HG02938 (cell line): ENCODE measurements at regions not wholly inside any gene's neighbourhood (a gene's known extent, or its start where the extent isn't known, plus 50 kb on each side); places are given as distances from the start of the nearest gene placed in this dataset.

Experiments used
- ATAC-seq: cut with Tn5 transposase; IDR thresholded peaks from one replicate; pipeline ENCODE4 v1.9.1; 2021; ENCODE audit warnings: mild to moderate bottlenecking, moderate library complexity; ENCODE audit not compliant: unreplicated experiment

DNA sequence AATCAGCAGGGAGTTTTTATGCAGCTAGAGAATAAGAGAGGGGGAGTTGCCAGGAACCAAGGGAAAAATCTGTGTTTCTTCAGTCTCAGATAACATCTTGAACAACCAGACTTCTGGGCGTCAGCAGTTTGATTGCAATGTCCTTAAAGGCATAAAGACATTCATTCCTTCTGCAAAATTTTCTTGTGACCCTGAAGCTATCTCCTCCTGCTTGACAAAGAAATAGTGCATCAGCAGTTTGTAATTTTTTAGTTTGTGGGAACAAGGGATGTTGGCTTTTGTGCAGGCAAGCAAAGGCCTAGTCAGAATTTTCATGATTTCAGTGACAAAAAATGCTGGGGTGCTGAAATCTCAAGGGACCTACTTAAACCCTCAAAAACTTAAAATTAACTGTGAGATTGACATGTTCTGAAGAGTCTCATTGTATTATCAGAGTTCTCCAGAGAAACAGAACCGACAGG lies 125.8 kb upstream of the UNC5C start:
- ATAC-seq: no peak

DNA sequence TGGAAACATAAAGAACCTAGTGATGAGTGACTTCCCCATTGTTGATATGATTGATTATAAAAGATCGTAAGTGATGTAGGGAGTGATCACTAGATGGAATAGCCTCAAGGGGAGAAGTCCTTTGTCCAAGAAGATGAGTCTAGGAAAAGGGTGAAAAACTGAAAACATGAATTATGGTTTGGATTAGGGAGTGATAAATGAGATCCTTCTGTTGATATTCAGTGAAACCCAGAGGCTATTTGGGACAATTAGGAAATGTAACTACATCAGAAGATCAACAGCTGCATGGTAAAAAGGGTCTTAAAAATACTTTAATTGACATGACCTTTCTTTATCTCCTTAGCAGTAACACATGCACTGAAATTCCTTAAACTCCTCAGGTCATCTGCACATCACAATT lies 124.0 kb upstream of the UNC5C start:
- ATAC-seq: no peak

DNA sequence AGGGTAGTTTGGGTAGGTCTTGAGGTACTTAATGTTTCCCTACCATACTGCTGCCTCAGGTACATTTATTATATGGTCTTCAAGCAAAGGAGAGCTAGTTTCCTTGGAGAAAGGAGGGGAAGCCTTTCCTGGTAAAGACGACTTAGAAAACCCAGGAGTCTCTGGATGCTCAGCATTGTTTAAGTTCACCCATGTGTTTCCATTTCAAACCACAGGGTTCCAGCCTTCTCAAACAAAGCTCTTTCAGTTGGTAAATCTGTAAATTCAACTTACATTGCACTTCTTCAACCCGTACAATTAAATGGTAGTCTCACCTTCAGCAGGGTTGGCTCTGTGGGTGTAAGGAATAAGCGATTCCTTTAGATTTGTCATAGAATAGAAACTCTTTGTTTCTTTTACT lies 111.9 kb upstream of the UNC5C start:
- ATAC-seq: no peak

DNA sequence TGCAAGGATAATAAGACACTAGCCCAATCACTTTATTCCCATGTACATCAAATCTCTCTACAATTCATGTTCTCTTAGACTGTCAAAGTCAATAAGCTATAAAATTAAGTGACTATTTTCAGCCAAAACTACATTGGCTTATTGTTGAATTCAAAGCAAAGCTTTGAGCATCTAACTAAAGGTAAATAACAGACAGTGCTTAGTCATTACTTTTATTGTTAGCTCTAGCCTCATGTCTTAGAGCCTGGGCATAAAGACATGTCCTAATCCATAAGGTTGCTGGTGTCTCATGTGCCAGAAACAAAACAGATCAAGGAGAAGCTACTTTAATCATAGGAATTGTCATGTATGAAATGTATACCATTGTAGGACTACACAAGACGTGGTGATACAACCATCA lies 103.1 kb upstream of the UNC5C start:
- ATAC-seq: no peak

DNA sequence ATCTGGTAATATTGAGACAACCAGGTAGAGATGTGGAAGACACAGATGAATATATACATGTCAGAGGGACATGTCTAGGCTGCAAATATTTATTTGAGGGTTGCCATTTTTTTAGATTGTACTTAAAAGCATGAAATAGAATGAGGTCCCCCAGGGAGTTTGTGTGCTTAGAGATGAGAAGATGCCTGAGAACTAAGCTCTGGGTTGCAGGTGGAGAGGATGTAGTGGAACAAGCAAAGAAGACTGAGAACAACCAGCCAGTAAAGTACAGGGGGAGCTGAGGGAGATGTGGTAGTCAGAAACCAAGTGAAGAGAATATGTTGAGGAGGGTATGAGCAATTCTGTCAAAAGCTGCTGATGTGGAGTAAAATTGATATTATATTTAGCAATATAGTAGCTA lies 95.6 kb upstream of the UNC5C start:
- no peak for ATAC-seq

DNA sequence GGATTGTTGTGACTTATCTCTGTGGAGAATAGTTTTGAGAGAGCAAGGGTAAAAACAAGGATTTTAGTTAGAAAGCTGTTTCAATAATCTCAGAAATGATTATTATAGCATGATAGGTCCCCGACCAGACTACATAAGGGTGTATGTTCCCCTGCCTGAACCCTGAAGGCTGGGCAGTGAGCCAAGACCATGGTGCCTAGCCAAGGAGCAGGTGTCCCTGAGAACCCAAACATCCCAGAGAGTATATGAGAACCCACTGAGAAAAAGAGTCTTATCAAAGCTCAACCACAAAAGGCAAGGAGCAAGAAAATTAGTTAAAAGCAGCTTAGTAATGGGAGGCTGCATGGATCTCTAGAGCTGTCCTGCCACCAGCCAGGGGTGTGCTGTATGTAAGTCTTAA lies 94.9 kb upstream of the UNC5C start:
- no peak for ATAC-seq

DNA sequence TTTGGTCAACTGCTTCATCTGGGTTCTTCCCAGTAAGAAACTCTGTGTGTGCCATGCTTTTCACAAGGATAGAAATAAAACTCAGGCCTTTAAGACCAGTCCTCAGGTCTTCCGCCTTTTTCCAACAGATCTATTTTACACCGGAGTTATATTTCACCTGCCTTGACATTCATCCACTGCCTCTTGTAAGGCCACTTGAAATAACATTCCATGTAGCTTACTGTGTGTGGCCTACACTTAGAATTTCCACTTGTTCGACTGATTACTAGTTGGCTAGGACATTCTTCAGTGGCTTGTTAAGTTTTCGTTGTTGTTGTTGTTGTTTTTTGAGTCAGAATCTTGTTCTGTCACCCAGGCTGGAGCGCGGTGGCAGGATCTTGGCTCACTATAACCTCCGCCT lies 92.8 kb upstream of the UNC5C start:
- ATAC-seq: no peak

DNA sequence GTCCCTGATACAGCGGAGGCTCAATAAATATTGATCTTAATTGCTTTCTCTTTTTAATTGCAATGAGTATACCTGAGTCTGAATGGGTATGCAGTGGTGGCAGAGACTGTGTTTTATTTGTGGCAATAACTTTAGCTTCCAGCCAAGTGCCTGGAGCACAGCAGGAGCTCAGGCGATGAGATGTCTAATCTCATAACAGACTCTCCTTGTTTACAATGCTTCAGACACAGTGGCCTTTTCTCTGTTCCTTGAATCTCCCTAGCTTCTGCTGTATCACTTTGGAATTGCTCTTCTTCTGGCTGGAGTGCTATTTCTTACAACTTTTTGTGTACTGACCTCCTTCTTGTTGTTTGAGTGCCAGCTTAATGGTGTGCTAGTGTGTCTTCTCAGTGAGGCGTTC lies 91.5 kb upstream of the UNC5C start:
- no peak for ATAC-seq

DNA sequence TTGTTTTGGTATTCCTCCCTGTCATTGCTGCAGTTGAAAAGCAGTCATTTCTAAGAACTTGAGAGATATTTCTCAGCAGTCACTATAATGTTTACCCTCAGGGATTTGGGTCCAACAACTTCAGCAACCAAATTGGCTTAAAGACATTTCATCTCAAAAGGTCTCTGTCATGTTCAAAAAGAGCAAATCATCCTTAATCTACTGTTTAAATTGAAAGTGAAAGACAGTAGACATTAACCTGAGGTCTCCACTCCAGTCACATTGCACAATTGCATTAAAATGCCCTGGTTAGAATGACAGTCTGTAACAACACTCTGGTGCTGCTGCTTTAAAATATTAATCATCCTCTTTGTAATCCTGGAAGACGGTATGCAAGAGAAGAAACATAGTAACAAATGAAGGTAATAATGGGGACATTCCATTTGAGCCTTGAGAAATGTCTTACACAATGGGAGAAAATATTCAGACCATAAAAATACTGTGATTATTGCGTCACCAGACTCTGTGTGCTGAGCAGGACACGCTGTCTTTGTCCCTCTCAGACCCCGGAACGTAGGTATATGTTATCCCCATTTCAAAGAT lies 90.2 kb upstream of the UNC5C start:
- ATAC-seq: no peak

DNA sequence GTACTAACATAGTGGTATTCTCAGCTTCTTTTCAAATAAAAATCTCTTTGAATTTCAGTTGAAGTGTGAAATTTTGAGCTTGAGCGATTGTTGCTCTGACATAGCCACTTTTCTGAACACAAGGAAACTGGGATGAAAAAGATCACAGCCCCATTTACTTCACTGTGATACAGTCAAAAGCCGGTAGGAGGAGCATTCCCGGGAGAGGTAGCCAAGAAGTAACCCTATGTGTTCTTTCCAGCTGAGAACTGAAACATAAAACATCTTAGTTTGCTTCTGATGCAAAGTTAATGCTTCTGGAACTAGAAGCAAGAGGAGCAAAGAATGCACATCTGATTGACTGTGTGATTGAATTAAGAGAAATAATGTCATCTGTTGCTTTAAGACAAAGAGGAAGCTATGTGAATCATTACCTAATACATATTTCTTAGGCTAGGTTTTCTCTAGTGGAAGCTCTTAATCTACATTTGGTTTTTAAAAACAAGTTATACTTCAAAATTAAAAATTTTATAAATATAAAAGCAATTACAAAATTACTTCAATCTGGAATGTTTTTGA lies 88.3 kb upstream of the UNC5C start:
- no peak for ATAC-seq

DNA sequence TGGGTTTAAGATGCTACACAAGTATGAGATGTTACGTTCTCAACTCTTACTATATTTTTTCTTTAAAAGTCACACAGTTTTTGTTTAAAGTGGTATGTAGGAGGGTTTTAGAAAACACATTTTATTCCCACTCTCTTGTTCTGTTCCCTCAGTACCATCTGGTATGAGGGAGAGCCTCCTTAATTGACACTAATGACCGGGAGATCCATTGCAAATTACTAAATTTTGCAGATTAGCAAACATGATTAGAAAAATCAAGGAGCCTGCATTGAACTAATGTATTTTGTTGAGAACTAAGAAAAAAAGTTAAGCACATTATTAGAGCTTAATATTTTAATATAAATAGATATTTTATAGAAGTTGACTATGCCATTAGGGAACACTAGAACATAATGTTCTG lies 87.3 kb upstream of the UNC5C start:
- ATAC-seq: no peak

DNA sequence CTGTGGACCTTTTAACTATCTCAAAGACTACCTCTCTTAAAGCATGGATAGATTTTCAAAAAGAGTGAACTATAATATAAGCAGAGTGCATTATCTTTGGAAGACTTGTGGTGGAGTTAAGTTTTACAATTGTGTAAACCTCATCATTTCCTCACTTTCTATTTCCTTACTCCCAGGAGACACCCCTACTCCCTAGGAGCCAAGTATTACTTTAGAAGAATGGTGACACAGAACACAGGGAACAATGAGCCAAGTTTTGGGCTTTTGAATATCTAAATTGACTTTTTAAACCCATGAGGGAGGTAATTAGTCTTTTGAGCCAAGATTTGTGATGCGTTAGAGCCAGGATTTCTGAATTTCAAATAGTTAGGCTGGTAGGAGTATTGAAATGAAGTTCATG lies 78.9 kb upstream of the UNC5C start:
- ATAC-seq: no peak

DNA sequence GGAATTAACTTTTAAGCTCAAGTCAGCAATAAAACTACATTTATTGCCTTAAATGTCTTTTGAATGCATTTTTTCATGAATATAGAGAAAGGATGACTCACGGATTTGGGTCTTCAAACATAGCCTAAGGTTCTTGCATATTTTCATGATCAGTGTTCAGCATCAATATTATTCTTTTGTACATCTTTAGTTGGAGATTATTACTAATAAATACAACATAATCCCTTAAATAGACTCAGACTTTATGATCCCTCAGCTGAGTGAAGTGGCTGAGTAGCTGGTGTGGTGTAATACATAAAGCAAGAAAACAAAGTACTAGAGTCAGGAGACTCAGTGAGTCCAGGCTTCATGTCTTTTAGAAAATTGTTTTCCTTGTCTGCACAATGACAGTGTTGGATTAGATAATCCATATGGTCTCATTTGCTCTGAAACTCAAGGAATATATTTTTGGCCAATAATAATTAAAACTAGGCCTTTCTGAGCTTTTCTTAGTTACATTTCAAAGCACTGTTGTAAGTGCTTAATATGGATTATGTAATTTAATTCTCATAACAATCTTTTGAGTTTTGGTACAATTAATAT lies 78.3 kb upstream of the UNC5C start:
- no peak for ATAC-seq

DNA sequence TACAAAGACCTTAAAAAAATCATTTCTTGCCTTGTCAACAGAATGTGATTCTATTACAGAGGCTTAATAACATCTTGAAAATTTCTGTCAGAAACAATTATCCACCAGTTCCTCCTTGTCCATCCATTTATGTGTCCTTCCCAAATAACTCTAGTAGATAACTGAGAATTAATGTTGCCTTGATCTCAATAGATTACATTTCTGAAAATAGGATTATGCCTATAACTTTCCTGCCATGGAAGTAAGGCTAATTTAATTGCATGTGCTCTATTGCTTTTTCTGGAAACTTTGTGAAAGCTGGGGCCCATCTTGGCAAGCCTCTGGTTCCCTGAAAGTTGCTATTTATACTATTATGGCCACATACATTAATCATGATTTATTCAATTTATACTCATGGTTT lies 76.2 kb upstream of the UNC5C start:
- ATAC-seq: no peak

DNA sequence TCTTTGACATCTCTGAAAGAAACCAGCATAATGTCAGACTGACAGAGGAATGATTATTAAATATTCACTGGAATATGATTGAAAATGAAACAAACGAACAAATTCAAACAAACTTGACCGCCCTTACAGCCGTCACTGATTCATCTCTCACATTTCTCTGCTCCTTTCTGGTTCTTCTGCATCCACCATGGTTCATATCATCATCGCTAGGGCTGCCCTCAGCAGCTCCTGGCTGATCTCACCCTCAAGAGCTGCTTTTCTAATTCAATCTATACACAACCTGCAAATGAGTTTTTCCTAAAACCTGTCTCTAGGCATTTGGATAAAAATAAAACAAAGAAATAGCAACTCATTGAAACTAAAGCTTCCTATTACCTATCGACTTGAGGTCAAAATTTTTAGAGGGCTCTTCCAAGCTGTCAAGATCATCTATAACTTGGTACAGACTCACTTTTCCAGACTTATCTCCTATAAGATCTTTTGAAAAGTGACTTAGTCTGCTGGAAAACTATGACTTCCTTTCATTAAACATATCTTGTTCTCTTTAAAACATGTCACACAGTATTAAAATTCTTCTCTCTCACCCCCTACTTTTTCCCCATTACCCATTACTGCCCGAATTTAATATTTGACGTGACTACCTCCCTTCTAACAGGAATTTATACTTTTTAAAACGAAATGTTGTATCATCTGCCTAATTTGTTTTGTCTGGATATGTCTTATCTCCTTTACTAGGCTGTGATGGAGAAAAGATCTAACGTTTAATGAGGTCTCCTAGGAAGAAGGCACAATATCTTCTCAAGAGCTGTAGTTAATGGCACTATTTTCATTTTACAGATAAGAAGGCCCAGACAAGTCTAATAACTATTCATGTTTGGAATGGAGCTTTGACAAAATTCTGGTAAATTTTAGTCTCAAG lies 71.0 kb upstream of the UNC5C start:
- no peak for ATAC-seq

DNA sequence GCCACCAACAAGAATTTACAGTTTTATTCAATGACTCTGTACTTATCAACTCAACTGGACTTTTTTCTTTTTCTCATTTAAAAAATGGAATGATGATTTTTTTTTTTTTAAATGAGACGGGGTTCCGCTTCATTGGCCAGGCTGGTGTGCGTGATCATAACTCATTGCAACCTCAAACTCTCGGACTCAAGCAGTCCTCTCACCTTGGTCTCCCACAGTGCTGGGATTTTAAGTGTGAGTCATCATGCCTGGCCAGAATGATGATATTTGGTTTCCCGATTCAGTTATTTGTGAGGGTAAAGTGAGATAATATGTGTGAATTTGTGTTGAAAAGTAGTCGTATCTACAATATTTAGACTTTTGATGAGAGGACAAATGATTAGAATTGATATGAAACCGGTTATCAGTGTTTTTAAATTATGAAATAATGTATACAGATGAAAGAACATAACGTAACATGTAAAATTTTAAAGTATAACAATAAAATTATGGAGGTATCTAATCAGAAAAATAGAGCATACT lies 66.0 kb upstream of the UNC5C start:
- no peak for ATAC-seq

DNA sequence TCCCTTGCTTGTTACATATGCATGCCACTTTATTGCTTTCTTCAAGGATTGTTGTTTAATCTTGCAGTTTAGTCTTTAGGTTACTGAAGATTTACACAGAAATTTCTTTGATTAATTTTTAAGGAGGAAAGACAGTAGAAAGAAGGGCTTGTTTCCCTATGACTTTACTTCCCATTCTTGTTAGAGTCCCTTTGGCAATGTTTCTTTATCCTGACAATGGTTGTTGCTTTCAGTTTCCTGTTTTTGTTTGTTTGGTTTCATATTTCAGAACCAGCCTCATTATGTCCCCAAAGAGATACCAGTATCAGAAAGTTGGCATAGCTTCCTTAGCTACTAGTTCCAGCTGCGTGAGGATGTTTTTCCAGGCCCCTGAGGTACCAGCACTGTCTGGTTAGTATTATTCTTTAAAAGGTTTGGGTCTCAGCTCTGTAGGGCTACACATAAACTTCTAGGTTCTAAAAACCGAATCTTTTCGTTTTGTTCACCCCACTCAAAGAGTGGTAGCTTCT lies 61.3 kb upstream of the UNC5C start:
- no peak for ATAC-seq

DNA sequence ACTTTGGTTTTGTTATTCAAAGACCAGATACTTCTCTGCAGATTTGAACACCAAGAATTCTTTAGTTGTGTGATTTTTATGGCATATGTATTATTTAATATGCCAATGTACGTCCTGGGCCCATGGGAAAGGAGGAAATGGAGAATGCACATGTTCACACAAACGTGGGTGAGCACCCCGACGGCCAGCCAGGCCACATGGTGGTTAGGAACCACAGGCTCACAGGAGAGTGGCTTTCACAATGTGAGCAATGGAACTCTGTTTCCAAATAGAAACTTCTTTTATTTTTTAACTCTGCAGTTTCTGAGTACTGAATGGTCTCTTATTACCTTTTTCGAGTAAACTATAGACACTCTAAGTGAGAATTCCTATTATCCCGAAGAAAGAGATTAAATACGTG lies 58.0 kb upstream of the UNC5C start:
- no peak for ATAC-seq

DNA sequence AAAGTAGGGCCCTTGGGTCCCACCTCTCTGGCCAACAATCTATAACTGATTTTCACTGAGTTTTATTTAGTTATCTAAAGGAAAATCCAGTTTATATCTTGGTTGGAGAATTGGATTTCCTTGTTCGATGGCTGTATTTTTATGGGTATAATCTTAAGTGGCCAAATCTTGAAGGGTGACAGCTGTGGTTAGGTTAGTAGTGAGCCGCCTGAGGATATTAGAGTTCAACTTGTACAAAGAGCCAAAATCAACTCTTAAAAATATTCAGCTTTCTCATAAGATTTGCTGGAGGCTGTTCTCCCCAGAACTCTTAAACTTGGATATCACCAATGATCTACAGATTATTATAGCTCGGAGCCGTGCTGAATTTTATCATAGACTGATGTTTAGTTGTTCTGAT lies 54.6 kb upstream of the UNC5C start:
- no peak for ATAC-seq

DNA sequence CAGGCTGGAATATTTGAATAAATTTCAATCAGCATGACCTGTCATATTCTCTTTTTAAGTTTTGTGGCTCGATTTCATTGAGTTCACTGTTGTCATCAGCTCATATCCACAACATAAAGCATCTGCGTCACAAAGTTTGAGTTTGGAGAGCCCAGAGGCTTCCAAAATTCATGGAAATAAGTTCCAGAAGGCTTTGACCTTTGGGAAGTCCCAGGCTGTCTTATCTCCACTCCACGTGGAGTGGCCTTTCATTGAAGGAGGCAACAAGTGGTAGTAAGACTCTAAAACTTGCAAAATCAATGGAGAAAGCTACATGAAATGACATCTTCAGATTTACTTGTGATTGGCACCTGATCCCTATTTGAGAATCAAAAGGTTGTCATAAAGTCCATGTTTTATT lies 54.1 kb upstream of the UNC5C start:
- no peak for ATAC-seq

DNA sequence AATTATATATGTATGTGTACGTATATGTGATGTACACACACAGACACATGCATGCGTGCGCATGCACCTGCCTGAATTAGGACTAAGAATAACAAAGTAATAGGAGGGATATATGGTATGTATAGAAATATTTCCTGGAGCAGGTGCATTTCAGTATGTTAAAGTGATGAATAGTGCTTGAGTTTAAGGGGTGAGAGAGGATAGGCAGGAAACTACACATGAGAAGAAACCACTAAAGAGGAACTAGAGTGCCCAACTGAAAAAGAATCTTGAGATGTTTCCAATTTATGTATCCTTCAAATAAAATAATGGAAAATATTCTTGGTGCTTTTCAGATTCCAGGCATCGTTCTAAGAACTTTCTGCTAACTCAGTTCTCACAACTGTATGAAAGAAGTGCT lies 52.6 kb upstream of the UNC5C start:
- ATAC-seq: no peak
